ENCODE measurements at regions not wholly inside any gene's neighbourhood (a gene's known extent, or its start where the extent isn't known, plus 50 kb on each side); places are given as distances from the start of the nearest gene placed in this dataset.

DNA sequence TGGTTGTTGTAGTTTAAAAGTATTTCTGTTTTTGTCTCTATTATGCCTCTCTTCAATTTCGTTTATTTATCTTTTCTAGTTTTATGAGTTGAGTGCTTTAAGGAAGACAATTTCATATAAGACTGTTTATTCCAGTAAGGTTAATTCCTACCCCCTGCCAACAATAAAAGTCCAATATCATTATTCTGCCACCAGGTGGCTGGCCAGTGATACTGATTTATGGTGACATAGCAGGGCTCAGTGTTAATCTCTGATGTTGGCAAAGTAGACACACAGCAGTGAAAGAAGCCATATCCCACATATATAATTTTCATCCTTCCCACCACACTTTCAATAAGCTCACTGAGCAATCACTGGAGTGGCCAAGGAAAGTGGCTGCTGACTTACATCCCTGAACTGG is 69.0 kb upstream of the BMP4 start:
- TF ChIP-seq, protein P1, sequence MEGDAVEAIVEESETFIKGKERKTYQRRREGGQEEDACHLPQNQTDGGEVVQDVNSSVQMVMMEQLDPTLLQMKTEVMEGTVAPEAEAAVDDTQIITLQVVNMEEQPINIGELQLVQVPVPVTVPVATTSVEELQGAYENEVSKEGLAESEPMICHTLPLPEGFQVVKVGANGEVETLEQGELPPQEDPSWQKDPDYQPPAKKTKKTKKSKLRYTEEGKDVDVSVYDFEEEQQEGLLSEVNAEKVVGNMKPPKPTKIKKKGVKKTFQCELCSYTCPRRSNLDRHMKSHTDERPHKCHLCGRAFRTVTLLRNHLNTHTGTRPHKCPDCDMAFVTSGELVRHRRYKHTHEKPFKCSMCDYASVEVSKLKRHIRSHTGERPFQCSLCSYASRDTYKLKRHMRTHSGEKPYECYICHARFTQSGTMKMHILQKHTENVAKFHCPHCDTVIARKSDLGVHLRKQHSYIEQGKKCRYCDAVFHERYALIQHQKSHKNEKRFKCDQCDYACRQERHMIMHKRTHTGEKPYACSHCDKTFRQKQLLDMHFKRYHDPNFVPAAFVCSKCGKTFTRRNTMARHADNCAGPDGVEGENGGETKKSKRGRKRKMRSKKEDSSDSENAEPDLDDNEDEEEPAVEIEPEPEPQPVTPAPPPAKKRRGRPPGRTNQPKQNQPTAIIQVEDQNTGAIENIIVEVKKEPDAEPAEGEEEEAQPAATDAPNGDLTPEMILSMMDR (conservative IDR thresholded peaks at IDR 0.05) = peak; percentile 60
- no peak for TF ChIP-seq EZH2 (IDR thresholded peaks at IDR 0.05; ENCODE audit: low read depth)
